ENCODE measurements at regions not wholly inside any gene's neighbourhood (a gene's known extent, or its start where the extent isn't known, plus 50 kb on each side); places are given as distances from the start of the nearest gene placed in this dataset.

DNA sequence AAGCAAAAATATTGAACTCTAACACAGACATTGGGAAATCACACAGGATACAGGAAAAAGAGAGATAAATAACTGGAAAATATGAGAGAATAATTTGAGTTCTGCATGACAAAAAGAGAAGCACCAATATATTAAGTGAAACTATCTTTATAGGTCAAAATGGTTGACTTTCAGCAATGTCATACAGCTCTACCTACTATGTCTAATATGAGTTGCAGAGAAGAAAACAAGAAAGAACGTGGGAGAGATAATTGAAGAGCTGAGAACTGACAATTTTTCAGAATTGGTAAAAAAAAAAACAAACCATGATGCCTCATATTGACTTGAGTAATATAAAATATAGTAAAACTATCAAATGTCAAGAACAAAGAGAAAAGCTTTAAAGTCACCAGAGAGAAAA is 221.7 kb downstream of the BCL11B start:
- DNase-seq (ENCODE audit: low spot score) (no peak), ATAC-seq (ENCODE audit: low FRiP score) (no peak)
- TF ChIP-seq, protein P1, sequence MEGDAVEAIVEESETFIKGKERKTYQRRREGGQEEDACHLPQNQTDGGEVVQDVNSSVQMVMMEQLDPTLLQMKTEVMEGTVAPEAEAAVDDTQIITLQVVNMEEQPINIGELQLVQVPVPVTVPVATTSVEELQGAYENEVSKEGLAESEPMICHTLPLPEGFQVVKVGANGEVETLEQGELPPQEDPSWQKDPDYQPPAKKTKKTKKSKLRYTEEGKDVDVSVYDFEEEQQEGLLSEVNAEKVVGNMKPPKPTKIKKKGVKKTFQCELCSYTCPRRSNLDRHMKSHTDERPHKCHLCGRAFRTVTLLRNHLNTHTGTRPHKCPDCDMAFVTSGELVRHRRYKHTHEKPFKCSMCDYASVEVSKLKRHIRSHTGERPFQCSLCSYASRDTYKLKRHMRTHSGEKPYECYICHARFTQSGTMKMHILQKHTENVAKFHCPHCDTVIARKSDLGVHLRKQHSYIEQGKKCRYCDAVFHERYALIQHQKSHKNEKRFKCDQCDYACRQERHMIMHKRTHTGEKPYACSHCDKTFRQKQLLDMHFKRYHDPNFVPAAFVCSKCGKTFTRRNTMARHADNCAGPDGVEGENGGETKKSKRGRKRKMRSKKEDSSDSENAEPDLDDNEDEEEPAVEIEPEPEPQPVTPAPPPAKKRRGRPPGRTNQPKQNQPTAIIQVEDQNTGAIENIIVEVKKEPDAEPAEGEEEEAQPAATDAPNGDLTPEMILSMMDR (IDR thresholded peaks at IDR 0.05): no peak

- no peak for ATAC-seq (ENCODE audit: low FRiP score)
- TF ChIP-seq, protein P1 (IDR thresholded peaks at IDR 0.05): no peak
- DNase-seq (ENCODE audit: low spot score): no peak
Observed at GRCh38 chr14:99052467-99052866, 219.5 kb downstream of the BCL11B start.

- DNase-seq (ENCODE audit: low spot score): no peak
- ATAC-seq (ENCODE audit: low FRiP score): no peak
- TF ChIP-seq, protein P1 (IDR thresholded peaks at IDR 0.05): no peak
Observed at GRCh38 chr14:99055019-99055418, 217.0 kb downstream of the BCL11B start.

DNA sequence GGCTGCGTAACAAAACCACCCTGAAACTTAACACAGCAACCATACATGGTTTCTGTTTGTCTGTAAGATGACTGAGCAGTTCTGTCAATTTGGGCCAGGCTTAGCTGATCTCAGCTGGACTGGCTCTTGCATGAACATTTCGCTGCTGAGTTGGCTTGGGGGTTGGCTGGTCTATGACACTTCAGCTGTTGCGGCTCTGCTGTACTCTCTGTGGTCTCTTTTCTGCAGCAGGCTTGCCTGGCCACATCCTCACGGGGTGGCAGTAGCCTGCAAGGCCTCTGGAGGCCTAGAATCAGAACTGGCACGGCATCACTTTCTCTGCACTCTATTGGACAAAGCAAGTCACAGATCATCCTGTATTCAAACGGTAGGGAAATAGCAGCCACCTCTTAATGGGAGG is 216.2 kb downstream of the BCL11B start:
- ATAC-seq (ENCODE audit: low FRiP score): no peak
- TF ChIP-seq, protein P1 (IDR thresholded peaks at IDR 0.05): no peak
- no peak for DNase-seq (ENCODE audit: low spot score)

DNA sequence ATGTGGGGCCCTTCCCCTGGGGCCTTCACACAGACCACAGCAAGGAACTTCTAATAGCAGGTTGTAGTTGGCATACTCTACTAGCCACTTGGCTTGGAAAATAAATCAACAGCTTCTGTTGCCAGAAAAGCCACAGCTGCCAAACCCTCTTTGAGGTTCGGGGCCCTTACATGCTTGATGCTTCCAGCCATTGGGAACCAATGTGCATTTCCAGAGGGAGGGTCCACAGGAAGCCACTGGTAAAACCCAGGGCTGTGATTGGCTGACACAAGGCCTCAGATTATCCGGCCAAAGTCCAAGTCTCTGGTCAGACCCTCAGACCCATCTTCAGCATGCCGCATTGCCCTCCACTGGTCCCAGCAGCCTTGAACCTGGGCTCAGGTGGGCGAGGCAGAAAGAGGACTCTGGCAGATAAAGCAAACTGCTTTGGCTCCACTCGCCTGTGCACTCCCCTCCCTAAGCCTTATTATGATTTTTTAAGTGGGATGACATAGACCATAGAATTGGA is 214.4 kb downstream of the BCL11B start:
- TF ChIP-seq, protein P1 (IDR thresholded peaks at IDR 0.05): no peak

GRCh38 chr14:99058542-99058941 is 213.5 kb downstream of the BCL11B start:
- TF ChIP-seq, protein P1 (IDR thresholded peaks at IDR 0.05): no peak
- no peak for ATAC-seq (ENCODE audit: low FRiP score)
- DNase-seq (ENCODE audit: low spot score): no peak

More for the DNA sequence above, 214.4 kb downstream of the BCL11B start:
- DNase-seq (ENCODE audit: low spot score) (no peak), ATAC-seq (ENCODE audit: low FRiP score) (no peak)

GRCh38 chr14:99062216-99062615 is 209.8 kb downstream of the BCL11B start:
- DNase-seq (ENCODE audit: low spot score) (no peak), ATAC-seq (ENCODE audit: low FRiP score) (no peak)
- TF ChIP-seq, protein P1 (IDR thresholded peaks at IDR 0.05): no peak

All from omental fat pad (tissue), 3 donors.